ENCODE measurements at regions not wholly inside any gene's neighbourhood (a gene's known extent, or its start where the extent isn't known, plus 50 kb on each side); places are given as distances from the start of the nearest gene placed in this dataset.

GRCh38 chr6:167567142-167568033 is 242.5 kb downstream of the TTLL2 start:
- WGBS, 2 donors: 42 to 57% methylated on average over 24 to 26 of the region's 26 CpGs
- H3K4me1 ChIP-seq: peaks cover 0 to 34% (median 3%) of the 10 kb centered on the region in 4 donors
- TF ChIP-seq POLR2A (IDR thresholded peaks at IDR 0.05) (no peak), EP300 (IDR thresholded peaks at IDR 0.05) (peak in 1 of 2 donors; percentile 57), CTCF (IDR thresholded peaks at IDR 0.05) (no peak)
- no peaks in the 10 kb centered on the region for H3K9me3 ChIP-seq
- H3K36me3 ChIP-seq: no peaks in the 10 kb centered on the region
- peak; percentile 62 to 74 for DNase-seq (ENCODE audit: low spot score in 2 of 2)
- no peaks in the 10 kb centered on the region for H3K27me3 ChIP-seq
- peak overlapping the region in 3 of 4 donors; percentile 19 to 78 (median 68) for H3K27ac ChIP-seq
- H3K4me3 ChIP-seq: no peak overlapping the region

GRCh38 chr6:167568407-167569024 is 243.6 kb downstream of the TTLL2 start:
- Histone ChIP-seq H3K27me3 (no peaks in the 10 kb centered on the region), H3K4me1 (peaks cover 0 to 45% (median 3%) of the 10 kb centered on the region in 4 donors), H3K36me3 (no peaks in the 10 kb centered on the region), H3K4me3 (no peak overlapping the region), H3K9me3 (no peaks in the 10 kb centered on the region), H3K27ac (no peak overlapping the region)
- 92 to 95% methylated on average over 18 of the region's 18 CpGs for WGBS, 2 donors
- DNase-seq (ENCODE audit: low spot score in 2 of 2): no peak
- TF ChIP-seq POLR2A (IDR thresholded peaks at IDR 0.05): no peak
- no peak for TF ChIP-seq EP300 (IDR thresholded peaks at IDR 0.05)
- TF ChIP-seq CTCF (IDR thresholded peaks at IDR 0.05): no peak

GRCh38 chr6:167569041-167569805 is 244.3 kb downstream of the TTLL2 start:
- no peaks in the 10 kb centered on the region for H3K9me3 ChIP-seq
- no peak overlapping the region for H3K27ac ChIP-seq
- H3K36me3 ChIP-seq: no peaks in the 10 kb centered on the region
- H3K4me3 ChIP-seq: no peak overlapping the region
- H3K27me3 ChIP-seq: no peaks in the 10 kb centered on the region
- peak in 1 of 2 donors; percentile 3 for DNase-seq (ENCODE audit: low spot score in 2 of 2)
- WGBS, 2 donors: 92 to 94% methylated on average over 31 of the region's 31 CpGs
- peaks cover 0 to 51% (median 3%) of the 10 kb centered on the region in 4 donors for H3K4me1 ChIP-seq
- TF ChIP-seq POLR2A (IDR thresholded peaks at IDR 0.05): no peak
- TF ChIP-seq CTCF (IDR thresholded peaks at IDR 0.05): no peak
- TF ChIP-seq EP300 (IDR thresholded peaks at IDR 0.05): no peak

- no peak overlapping the region for H3K4me3 ChIP-seq
- 89 to 97% methylated on average over 14 of the region's 14 CpGs for WGBS, 2 donors
- DNase-seq (ENCODE audit: low spot score in 2 of 2): peak in 1 of 2 donors; percentile 3
Observed at GRCh38 chr6:167569879-167570278, 245.0 kb downstream of the TTLL2 start.

More at GRCh38 chr6:167569879-167570278, 245.0 kb downstream of the TTLL2 start:
- Histone ChIP-seq H3K36me3 (no peaks in the 10 kb centered on the region), H3K9me3 (no peaks in the 10 kb centered on the region), H3K4me1 (peaks cover 0 to 57% (median 3%) of the 10 kb centered on the region in 4 donors), H3K27me3 (no peaks in the 10 kb centered on the region), H3K27ac (no peak overlapping the region)
- TF ChIP-seq POLR2A (IDR thresholded peaks at IDR 0.05) (no peak), EP300 (IDR thresholded peaks at IDR 0.05) (no peak), CTCF (IDR thresholded peaks at IDR 0.05) (no peak)

All from tibial nerve (tissue), 4 donors.